NCI-H2196 (cell line): ENCODE measurements at regions not wholly inside any gene's neighbourhood (a gene's known extent, or its start where the extent isn't known, plus 50 kb on each side); places are given as distances from the start of the nearest gene placed in this dataset.
"Not testable (repeated sequence)": the region's sequence is repeated elsewhere in the genome, so short reads cannot be mapped to it uniquely, and the experiment has no call there.

ENCODE experiments used
- DNase-seq: peaks from one replicate; lab custom pipeline; 2025; ENCODE audit not compliant: unreplicated experiment; lab: John Stamatoyannopoulos, UW

- no peak for DNase-seq
These were observed 124.2 kb upstream of the SGK1 start for GRCh38 chr6:134442073-134442472.

DNA sequence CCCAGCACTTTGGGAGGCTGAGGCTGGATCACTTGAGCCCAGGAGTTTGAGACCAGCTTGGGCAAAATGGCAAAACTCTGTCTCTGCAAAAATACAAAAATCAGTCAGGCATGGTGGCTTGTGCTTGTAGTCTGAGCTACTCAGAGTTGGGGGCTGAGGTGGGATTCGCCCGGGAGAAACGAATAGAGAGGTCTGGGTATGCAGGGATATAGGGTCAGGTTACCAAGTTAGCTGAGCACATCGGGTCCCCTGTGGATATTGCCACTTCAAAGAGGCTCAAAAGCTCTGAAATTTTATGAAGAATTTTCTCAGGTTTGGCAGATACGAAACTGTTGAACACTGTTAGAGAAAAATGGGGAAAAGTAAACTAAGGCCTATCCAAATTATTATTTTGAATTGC, 120.9 kb upstream of the SGK1 start:
- no peak for DNase-seq

GRCh38 chr6:134437376-134437775, 119.5 kb upstream of the SGK1 start:
- DNase-seq, result no peak

DNA sequence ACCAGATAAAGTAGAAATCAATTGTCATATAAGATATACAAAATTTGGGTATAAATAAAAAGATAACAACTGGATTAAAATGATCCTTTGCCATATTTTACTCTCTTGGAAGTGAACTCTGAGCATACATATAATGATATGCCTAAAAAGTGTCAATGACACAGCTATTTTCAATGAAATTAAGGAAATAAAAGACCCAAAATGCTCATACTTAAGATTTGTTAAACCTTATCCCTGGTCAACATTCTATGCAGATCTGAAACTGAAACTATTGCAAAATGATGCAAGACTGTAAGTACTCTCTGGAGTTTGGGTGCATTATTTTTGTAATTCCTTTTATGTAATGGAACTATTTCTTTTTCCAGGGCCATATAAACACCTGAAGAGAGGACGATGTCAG, 119.0 kb upstream of the SGK1 start:
- DNase-seq, result no peak

GRCh38 chr6:134436281-134436815, 118.4 kb upstream of the SGK1 start:
- no peak for DNase-seq

GRCh38 chr6:134435814-134436280, 117.9 kb upstream of the SGK1 start:
- no peak for DNase-seq

GRCh38 chr6:134434019-134434942, 116.4 kb upstream of the SGK1 start:
- DNase-seq, result no peak

GRCh38 chr6:134432036-134432435, 114.1 kb upstream of the SGK1 start:
- no peak for DNase-seq

GRCh38 chr6:134431421-134431859, 113.5 kb upstream of the SGK1 start:
- no peak for DNase-seq

- no peak for DNase-seq
These were observed 112.0 kb upstream of the SGK1 start for GRCh38 chr6:134429861-134430380.

DNA sequence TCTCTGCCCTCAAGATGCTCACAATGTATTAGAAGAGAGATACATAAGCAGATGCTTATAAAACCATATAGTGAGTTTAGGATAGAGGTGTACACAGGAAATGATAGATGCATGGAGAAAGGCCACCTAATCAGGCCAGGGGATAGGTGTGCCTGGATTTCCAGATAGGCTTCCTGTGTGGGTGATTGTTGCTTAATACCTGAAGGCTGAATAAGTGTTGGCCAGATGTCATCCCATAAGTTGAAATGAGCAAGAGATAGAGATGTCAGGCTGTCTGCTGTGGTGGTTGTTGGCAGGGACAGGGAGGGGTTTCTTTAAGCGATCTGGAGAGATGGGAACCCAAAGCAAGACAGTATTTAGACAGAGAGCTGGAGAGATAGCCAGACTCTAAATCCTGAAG, 109.8 kb upstream of the SGK1 start:
- DNase-seq, result no peak

DNA sequence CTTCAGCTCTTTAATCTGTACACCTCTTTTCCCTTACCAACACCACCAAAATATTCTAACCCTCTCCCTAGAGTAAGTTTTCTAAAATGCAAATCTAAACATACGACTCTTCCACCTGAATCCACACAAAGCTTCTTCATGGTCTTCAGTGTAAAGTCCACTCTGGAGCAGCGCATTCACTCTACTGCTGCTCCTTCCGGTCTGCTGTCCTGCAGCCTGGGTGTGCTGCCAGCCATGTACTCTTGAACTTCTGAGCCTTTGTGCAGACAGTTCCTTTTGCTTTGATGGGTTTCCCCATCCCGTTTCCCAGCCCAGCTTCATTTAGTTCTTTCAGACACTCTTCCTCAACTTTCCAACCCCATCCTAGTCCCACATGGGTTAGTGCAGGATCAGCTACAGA, 108.7 kb upstream of the SGK1 start:
- no peak for DNase-seq

DNA sequence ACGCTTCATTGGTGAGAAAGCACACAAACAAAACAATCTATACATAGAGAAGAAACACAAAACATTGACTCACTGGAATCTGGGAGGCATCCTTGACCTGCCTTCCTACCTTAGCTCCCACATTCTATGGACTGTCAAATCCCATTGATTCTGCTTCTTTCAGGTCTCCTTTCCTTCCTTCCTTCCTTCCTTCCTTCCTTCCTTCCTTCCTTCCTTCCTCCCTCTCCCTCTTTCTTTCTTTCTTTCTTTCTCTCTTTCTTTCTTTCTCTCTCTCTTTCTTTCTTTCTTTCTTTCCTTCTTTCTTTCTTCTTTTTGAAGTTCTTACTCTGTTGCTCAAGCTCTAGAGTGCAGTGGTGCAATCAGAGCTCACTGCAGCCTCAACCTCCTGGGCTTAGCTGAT, 108.0 kb upstream of the SGK1 start:
- DNase-seq, result not testable (repeated sequence)

GRCh38 chr6:134425513-134425912, 107.6 kb upstream of the SGK1 start:
- DNase-seq, result no peak

GRCh38 chr6:134424798-134425170, 106.9 kb upstream of the SGK1 start:
- DNase-seq, result no peak

DNA sequence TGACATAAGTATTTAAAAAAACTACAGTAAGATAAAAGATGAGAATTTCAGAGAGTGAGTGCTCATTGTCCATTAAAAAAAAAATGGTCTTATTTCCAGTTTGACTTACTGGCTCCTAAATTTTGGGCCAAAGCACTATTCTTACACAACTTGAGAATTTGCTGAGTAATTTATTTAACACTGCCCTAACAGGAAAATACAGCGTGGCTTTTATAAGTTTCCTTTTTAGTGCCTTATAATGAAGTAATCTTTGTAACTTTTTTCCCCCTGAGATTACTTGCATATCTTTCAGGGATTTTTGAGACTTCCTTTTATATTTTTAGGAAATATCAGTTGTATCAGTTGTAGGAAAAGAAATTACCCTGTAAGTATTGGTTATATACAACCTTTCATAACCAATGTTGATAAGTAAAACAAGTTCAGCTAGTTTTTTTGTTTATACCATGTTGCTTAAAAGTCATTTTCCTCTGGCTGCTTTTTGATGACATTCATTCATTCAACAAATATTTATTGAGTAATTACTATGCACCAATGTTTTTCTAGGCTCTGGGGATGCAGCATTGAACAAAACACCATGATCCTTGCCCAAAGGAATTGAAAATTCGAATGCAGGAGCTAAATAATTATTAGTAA, 106.4 kb upstream of the SGK1 start:
- DNase-seq, result no peak

DNA sequence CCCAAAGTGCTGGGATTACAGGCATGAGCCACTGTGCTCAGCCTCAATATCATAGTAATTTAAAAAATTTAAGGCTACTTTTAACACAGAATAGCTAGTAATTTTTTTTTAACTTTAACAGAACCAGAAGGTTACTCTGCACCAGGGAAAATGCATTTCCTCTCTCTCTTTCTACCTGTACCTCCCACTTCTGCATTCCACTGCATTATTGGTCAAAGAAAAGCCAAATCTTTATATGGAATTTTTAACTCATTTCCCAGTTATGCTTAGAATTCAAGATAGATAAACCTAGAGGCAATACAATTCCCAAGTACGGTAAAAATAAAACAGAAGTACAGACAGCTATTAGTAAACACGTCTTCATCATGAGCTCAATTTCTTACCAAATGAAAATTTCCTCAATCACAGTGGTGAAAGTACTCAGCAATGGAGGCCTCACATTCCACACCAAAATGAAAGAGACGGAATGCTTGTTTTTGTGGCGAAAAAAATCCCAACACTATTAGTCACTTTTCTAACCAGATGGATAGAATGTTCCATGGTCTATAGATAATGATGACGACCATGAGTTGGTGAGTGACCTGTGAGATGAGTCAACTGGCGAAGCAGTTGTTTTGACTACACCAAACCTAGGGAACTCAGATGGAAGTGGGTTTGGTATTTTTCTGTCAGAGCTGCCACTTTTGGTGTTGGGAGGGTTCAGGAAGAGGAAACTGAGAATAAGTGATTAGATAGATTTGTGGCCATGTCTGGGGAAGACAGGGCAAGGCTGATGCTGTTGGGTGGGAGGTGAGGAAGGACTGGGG, 104.7 kb upstream of the SGK1 start:
- DNase-seq, result no peak

- DNase-seq, result no peak
These were observed 103.6 kb upstream of the SGK1 start for GRCh38 chr6:134421501-134421900.

- no peak for DNase-seq
These were observed 102.8 kb upstream of the SGK1 start for GRCh38 chr6:134420614-134421181.

GRCh38 chr6:134419716-134420115, 101.8 kb upstream of the SGK1 start:
- DNase-seq, result no peak
